DMS53 (cell line): ENCODE measurements at regions not wholly inside any gene's neighbourhood (a gene's known extent, or its start where the extent isn't known, plus 50 kb on each side); places are given as distances from the start of the nearest gene placed in this dataset.
"Not testable (repeated sequence)": the region's sequence is repeated elsewhere in the genome, so short reads cannot be mapped to it uniquely, and the experiment has no call there.

Experiments used
- DNase-seq: peaks from one replicate; lab custom pipeline; 2025; lab: John Stamatoyannopoulos, UW

- peak; percentile 84 for DNase-seq
Measured at GRCh38 chr5:57069115-57069835, 104.6 kb upstream of the GPBP1 start.

- DNase-seq = no peak
Measured at GRCh38 chr5:57072218-57072892, 101.5 kb upstream of the GPBP1 start.

- DNase-seq = peak; percentile 60
Measured at GRCh38 chr5:57082441-57083067, 91.3 kb upstream of the GPBP1 start.

- DNase-seq = no peak
Measured at GRCh38 chr5:57085306-57086081, 88.4 kb upstream of the GPBP1 start.

GRCh38 chr5:57087947-57088346, 85.9 kb upstream of the GPBP1 start:
- DNase-seq = not testable (repeated sequence)

GRCh38 chr5:57094753-57095683, 78.8 kb upstream of the GPBP1 start:
- DNase-seq = peak; percentile 30

GRCh38 chr5:57097526-57097925, 76.3 kb upstream of the GPBP1 start:
- peak; percentile 24 for DNase-seq

GRCh38 chr5:57102189-57102904, 71.5 kb upstream of the GPBP1 start:
- no peak for DNase-seq

- DNase-seq = no peak
Measured at GRCh38 chr5:57102905-57103255, 71.0 kb upstream of the GPBP1 start.

- DNase-seq = no peak
Measured at GRCh38 chr5:57103317-57103907, 70.4 kb upstream of the GPBP1 start.

- no peak for DNase-seq
Measured at GRCh38 chr5:57106661-57107060, 67.2 kb upstream of the GPBP1 start.

GRCh38 chr5:57111993-57112392, 61.9 kb upstream of the GPBP1 start:
- DNase-seq = no peak

- DNase-seq = no peak
Measured at GRCh38 chr5:57113481-57113880, 60.4 kb upstream of the GPBP1 start.

- DNase-seq = no peak
Measured at GRCh38 chr5:57117596-57117995, 56.3 kb upstream of the GPBP1 start.

GRCh38 chr5:57119031-57119430, 54.8 kb upstream of the GPBP1 start:
- DNase-seq = no peak

- no peak for DNase-seq
Measured at GRCh38 chr5:57124014-57124413, 49.8 kb upstream of the GPBP1 start.
